HG02571 (cell line): ENCODE measurements at regions not wholly inside any gene's neighbourhood (a gene's known extent, or its start where the extent isn't known, plus 50 kb on each side); places are given as distances from the start of the nearest gene placed in this dataset.
"Not testable (repeated sequence)": the region's sequence is repeated elsewhere in the genome, so short reads cannot be mapped to it uniquely, and the experiment has no call there.

Source experiments
- ATAC-seq: cut with Tn5 transposase; IDR thresholded peaks from one replicate; pipeline ENCODE4 v1.9.1; 2021; ENCODE audit warnings: mild to moderate bottlenecking, moderate library complexity; ENCODE audit not compliant: unreplicated experiment

GRCh38 chr11:121873766-121874165, 242.2 kb downstream of the BLID start:
- ATAC-seq, result no peak

- no peak for ATAC-seq
These were observed 243.7 kb downstream of the BLID start for GRCh38 chr11:121872356-121872755.

GRCh38 chr11:121870206-121871045, 245.6 kb downstream of the BLID start:
- no peak for ATAC-seq

- no peak for ATAC-seq
These were observed 246.5 kb downstream of the BLID start for GRCh38 chr11:121869478-121869877.

- no peak for ATAC-seq
These were observed 249.3 kb downstream of the BLID start for GRCh38 chr11:121866754-121867153.

- no peak for ATAC-seq
These were observed 251.4 kb downstream of the BLID start for GRCh38 chr11:121864660-121865059.

- ATAC-seq, result no peak
These were observed 252.9 kb downstream of the BLID start for GRCh38 chr11:121863126-121863525.

- not testable (repeated sequence) for ATAC-seq
These were observed 260.9 kb downstream of the BLID start for GRCh38 chr11:121855138-121855537.

- ATAC-seq, result no peak
These were observed 272.0 kb downstream of the BLID start for GRCh38 chr11:121844016-121844415.

GRCh38 chr11:121842192-121842585, 273.8 kb downstream of the BLID start:
- no peak for ATAC-seq

GRCh38 chr11:121841487-121842191, 274.4 kb downstream of the BLID start:
- ATAC-seq, result no peak

GRCh38 chr11:121839781-121840180, 276.2 kb downstream of the BLID start:
- no peak for ATAC-seq

- ATAC-seq, result no peak
These were observed 277.4 kb downstream of the BLID start for GRCh38 chr11:121838571-121838970.

- no peak for ATAC-seq
These were observed 282.0 kb downstream of the BLID start for GRCh38 chr11:121833970-121834369.

GRCh38 chr11:121829159-121829643, 286.8 kb downstream of the BLID start:
- ATAC-seq, result no peak

- no peak for ATAC-seq
These were observed 301.1 kb downstream of the BLID start for GRCh38 chr11:121814962-121815361.

GRCh38 chr11:121814296-121814695, 301.7 kb downstream of the BLID start:
- no peak for ATAC-seq

GRCh38 chr11:121810291-121810690, 305.7 kb downstream of the BLID start:
- ATAC-seq, result no peak

- ATAC-seq, result no peak
These were observed 307.9 kb downstream of the BLID start for GRCh38 chr11:121808096-121808495.

GRCh38 chr11:121807051-121807450, 309.0 kb downstream of the BLID start:
- no peak for ATAC-seq

GRCh38 chr11:121802542-121802941, 313.5 kb downstream of the BLID start:
- no peak for ATAC-seq

- ATAC-seq, result no peak
These were observed 314.2 kb downstream of the BLID start for GRCh38 chr11:121801781-121802180.
